ENCODE measurements at regions not wholly inside any gene's neighbourhood (a gene's known extent, or its start where the extent isn't known, plus 50 kb on each side); places are given as distances from the start of the nearest gene placed in this dataset.

DNA sequence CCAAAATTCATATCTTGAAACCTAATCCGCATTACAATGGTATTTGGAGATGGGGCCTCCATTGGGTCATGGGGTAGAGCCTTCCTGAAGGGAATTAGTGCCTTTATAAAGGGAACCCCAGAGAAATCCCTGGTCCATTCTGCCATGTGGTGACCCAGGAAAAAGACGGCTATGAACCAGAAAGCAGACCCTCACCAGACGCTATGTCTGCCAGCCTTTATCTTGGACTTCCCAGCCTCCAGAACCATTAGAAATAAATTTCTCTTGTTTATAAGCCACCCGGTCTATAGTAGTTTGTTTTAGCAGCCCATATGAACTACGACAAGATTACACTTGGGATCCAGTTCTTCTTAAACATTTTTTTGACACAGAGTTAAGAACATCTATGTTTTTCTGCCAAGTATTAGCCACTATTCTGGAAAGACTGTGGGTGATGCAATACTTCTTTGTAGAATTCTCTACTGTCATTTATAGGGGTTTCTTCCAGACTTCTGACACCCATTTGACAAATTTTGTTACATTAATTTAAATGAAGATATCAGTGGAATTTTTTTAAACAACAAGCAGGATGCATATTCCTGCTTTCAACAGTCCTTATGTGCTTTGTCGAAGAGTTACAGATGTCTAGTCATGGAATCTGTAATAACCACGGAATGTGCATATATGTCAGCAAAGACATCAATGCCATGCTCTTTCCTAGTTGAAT, 572.4 kb downstream of the NR2F1-AS1 start:
- Histone ChIP-seq H3K4me3 (ENCODE audit: low read depth in 1 of 2, low read length in 2 of 2) (no peak overlapping the region), H3K4me1 (ENCODE audit: insufficient read depth, low read length) (peaks cover 6% of the 10 kb centered on the region), H3K9ac (ENCODE audit: low read length) (no peak overlapping the region), H3K36me3 (ENCODE audit: insufficient read depth, low read length) (no peaks in the 10 kb centered on the region), H3K27ac (ENCODE audit: low read depth, low read length) (no peak overlapping the region), H3K27me3 (ENCODE audit: control insufficient read depth in 1 of 2, insufficient read depth in 2 of 2, low read length in 2 of 2) (no peaks in the 10 kb centered on the region), H3K9me3 (ENCODE audit: low read length) (no peaks in the 10 kb centered on the region)

GRCh38 chr5:93006915-93007314, 574.1 kb downstream of the NR2F1-AS1 start:
- Histone ChIP-seq H3K27me3 (ENCODE audit: control insufficient read depth in 1 of 2, insufficient read depth in 2 of 2, low read length in 2 of 2) (no peaks in the 10 kb centered on the region), H3K4me3 (ENCODE audit: low read depth in 1 of 2, low read length in 2 of 2) (no peak overlapping the region), H3K36me3 (ENCODE audit: insufficient read depth, low read length) (no peaks in the 10 kb centered on the region), H3K27ac (ENCODE audit: low read depth, low read length) (no peak overlapping the region), H3K9me3 (ENCODE audit: low read length) (no peaks in the 10 kb centered on the region), H3K4me1 (ENCODE audit: insufficient read depth, low read length) (peaks cover 6% of the 10 kb centered on the region), H3K9ac (ENCODE audit: low read length) (no peak overlapping the region)

- Histone ChIP-seq H3K27ac (ENCODE audit: low read depth, low read length) (no peak overlapping the region), H3K9ac (ENCODE audit: low read length) (no peak overlapping the region), H3K4me1 (ENCODE audit: insufficient read depth, low read length) (no peaks in the 10 kb centered on the region), H3K36me3 (ENCODE audit: insufficient read depth, low read length) (no peaks in the 10 kb centered on the region), H3K27me3 (ENCODE audit: control insufficient read depth in 1 of 2, insufficient read depth in 2 of 2, low read length in 2 of 2) (no peaks in the 10 kb centered on the region), H3K9me3 (ENCODE audit: low read length) (peaks cover 3% of the 10 kb centered on the region), H3K4me3 (ENCODE audit: low read depth in 1 of 2, low read length in 2 of 2) (no peak overlapping the region)
Observed at GRCh38 chr5:92998456-92998855, 582.6 kb downstream of the NR2F1-AS1 start.

DNA sequence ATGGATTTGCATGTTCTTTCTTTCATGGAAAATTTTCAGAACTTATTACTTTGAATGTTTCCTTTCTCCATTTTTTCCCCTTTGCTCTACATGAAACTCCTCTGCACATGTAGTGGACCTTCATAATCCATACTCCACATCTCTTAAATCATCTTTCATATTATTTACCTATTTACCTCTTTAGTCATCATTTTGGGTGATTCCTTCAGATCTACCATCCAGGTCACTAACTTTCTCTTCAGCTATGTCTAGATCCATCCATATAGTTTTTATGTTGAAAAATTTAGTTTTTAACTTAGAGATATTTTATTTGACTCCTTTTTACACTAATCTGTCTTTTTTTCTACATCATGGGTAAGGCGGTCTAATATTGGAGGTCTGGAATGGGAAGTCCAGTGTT, 586.6 kb downstream of the NR2F1-AS1 start:
- no peak overlapping the region for H3K27ac ChIP-seq (ENCODE audit: low read depth, low read length)
- no peak overlapping the region for H3K4me3 ChIP-seq (ENCODE audit: low read depth in 1 of 2, low read length in 2 of 2)
- no peaks in the 10 kb centered on the region for H3K36me3 ChIP-seq (ENCODE audit: insufficient read depth, low read length)
- H3K4me1 ChIP-seq (ENCODE audit: insufficient read depth, low read length): peaks cover 7% of the 10 kb centered on the region
- no peaks in the 10 kb centered on the region for H3K27me3 ChIP-seq (ENCODE audit: control insufficient read depth in 1 of 2, insufficient read depth in 2 of 2, low read length in 2 of 2)
- H3K9me3 ChIP-seq (ENCODE audit: low read length): peaks cover 3% of the 10 kb centered on the region
- H3K9ac ChIP-seq (ENCODE audit: low read length): no peak overlapping the region

DNA sequence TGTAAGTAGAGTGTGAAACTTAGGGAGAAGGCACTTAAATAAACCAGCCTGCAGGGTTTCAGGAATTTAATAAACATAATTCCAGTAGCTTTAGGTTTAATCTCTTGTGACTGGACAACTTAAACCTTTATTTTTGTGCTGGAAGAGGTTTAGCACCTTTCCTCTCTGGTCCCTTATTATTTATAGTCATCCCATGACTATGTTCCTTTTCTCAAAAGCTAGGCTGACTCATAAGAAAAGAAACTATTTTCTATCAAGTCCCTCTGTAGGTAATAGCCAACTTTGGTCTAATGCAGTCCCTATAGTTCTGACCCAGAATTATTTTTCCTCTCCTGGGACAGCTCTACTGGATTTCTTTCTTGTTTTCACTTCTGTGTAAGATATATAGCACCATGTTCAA, 588.9 kb downstream of the NR2F1-AS1 start:
- no peak overlapping the region for H3K4me3 ChIP-seq (ENCODE audit: low read depth in 1 of 2, low read length in 2 of 2)
- no peak overlapping the region for H3K9ac ChIP-seq (ENCODE audit: low read length)
- peaks cover 7% of the 10 kb centered on the region for H3K4me1 ChIP-seq (ENCODE audit: insufficient read depth, low read length)
- H3K36me3 ChIP-seq (ENCODE audit: insufficient read depth, low read length): no peaks in the 10 kb centered on the region
- no peak overlapping the region for H3K27ac ChIP-seq (ENCODE audit: low read depth, low read length)
- H3K9me3 ChIP-seq (ENCODE audit: low read length): peaks cover 3% of the 10 kb centered on the region
- H3K27me3 ChIP-seq (ENCODE audit: control insufficient read depth in 1 of 2, insufficient read depth in 2 of 2, low read length in 2 of 2): no peaks in the 10 kb centered on the region

DNA sequence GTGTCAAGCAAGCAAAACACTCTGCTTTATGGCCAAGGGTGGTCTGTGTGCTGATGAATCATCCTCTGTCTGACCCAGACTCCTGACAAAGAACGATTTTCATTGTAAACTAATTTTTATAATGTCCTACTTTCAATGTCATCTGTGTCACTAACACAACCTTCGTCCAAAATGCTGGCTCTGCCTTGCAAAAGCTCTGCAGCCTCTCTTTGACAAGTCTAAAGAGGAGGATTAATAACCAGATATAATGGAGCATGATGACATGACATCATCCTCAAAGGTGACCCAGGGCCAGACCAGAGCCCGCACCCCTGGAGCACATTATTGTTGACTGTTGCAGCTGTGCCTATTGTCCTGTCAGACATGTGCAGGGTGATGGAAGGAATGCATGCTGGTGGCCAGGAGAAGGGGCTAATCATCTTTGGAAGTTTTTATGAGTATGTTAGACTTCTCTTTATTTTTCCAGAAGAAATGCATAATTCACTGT, 589.4 kb downstream of the NR2F1-AS1 start:
- no peak overlapping the region for H3K9ac ChIP-seq (ENCODE audit: low read length)
- H3K4me1 ChIP-seq (ENCODE audit: insufficient read depth, low read length): peaks cover 7% of the 10 kb centered on the region
- no peak overlapping the region for H3K4me3 ChIP-seq (ENCODE audit: low read depth in 1 of 2, low read length in 2 of 2)
- peaks cover 3% of the 10 kb centered on the region for H3K9me3 ChIP-seq (ENCODE audit: low read length)
- H3K36me3 ChIP-seq (ENCODE audit: insufficient read depth, low read length): no peaks in the 10 kb centered on the region
- no peaks in the 10 kb centered on the region for H3K27me3 ChIP-seq (ENCODE audit: control insufficient read depth in 1 of 2, insufficient read depth in 2 of 2, low read length in 2 of 2)
- H3K27ac ChIP-seq (ENCODE audit: low read depth, low read length): no peak overlapping the region

DNA sequence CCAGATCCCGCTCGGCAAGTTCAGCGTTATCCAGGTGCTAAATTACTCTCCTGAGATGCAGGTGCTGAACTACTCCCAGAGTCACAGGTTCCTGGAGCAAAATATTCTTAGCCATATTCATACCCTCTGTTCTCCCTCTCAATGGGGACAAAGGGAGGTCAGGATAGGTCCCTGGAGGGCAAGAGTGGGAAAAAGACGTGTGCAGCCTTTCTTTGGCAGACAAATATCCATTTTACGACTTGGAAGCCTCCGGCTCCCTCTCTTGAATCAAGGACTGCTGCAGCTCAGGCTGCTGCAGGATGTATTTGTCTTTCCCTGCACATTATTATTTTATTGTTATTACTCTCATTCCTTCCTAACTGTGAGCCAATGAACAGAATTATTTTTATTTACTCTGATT, 590.2 kb downstream of the NR2F1-AS1 start:
- H3K9me3 ChIP-seq (ENCODE audit: low read length): peaks cover 3% of the 10 kb centered on the region
- H3K27me3 ChIP-seq (ENCODE audit: control insufficient read depth in 1 of 2, insufficient read depth in 2 of 2, low read length in 2 of 2): no peaks in the 10 kb centered on the region
- no peak overlapping the region for H3K9ac ChIP-seq (ENCODE audit: low read length)
- peaks cover 7% of the 10 kb centered on the region for H3K4me1 ChIP-seq (ENCODE audit: insufficient read depth, low read length)
- no peak overlapping the region for H3K27ac ChIP-seq (ENCODE audit: low read depth, low read length)
- no peak overlapping the region for H3K4me3 ChIP-seq (ENCODE audit: low read depth in 1 of 2, low read length in 2 of 2)
- H3K36me3 ChIP-seq (ENCODE audit: insufficient read depth, low read length): no peaks in the 10 kb centered on the region

DNA sequence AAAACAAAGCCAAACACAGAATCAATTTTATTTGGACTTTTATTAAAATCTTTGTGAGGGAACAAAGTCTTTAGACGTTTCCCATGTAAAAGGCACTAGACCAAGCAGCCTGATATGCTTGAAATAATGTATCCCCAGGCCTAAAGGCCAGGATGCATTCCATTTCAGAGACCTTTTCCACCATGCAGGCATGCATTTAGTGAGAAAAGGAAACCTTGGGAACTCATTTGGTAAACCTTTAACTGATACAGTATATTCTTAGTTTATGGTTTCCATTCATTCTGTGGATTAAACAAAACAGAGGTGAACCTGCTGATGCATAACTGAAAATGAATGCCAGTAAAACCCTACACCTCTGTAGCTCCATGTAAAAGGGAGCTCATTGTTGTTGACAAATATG, 600.0 kb downstream of the NR2F1-AS1 start:
- H3K4me1 ChIP-seq (ENCODE audit: insufficient read depth, low read length): no peaks in the 10 kb centered on the region
- H3K4me3 ChIP-seq (ENCODE audit: low read depth in 1 of 2, low read length in 2 of 2): no peak overlapping the region
- no peaks in the 10 kb centered on the region for H3K27me3 ChIP-seq (ENCODE audit: control insufficient read depth in 1 of 2, insufficient read depth in 2 of 2, low read length in 2 of 2)
- H3K9ac ChIP-seq (ENCODE audit: low read length): no peak overlapping the region
- H3K36me3 ChIP-seq (ENCODE audit: insufficient read depth, low read length): no peaks in the 10 kb centered on the region
- no peaks in the 10 kb centered on the region for H3K9me3 ChIP-seq (ENCODE audit: low read length)
- no peak overlapping the region for H3K27ac ChIP-seq (ENCODE audit: low read depth, low read length)

GRCh38 chr5:92980491-92980890, 600.5 kb downstream of the NR2F1-AS1 start:
- H3K27ac ChIP-seq (ENCODE audit: low read depth, low read length): no peak overlapping the region
- H3K9me3 ChIP-seq (ENCODE audit: low read length): no peaks in the 10 kb centered on the region
- H3K9ac ChIP-seq (ENCODE audit: low read length): no peak overlapping the region
- no peaks in the 10 kb centered on the region for H3K36me3 ChIP-seq (ENCODE audit: insufficient read depth, low read length)
- no peaks in the 10 kb centered on the region for H3K27me3 ChIP-seq (ENCODE audit: control insufficient read depth in 1 of 2, insufficient read depth in 2 of 2, low read length in 2 of 2)
- H3K4me3 ChIP-seq (ENCODE audit: low read depth in 1 of 2, low read length in 2 of 2): no peak overlapping the region
- no peaks in the 10 kb centered on the region for H3K4me1 ChIP-seq (ENCODE audit: insufficient read depth, low read length)

- Histone ChIP-seq H3K9ac (ENCODE audit: low read length) (no peak overlapping the region), H3K27me3 (ENCODE audit: control insufficient read depth in 1 of 2, insufficient read depth in 2 of 2, low read length in 2 of 2) (no peaks in the 10 kb centered on the region), H3K9me3 (ENCODE audit: low read length) (no peaks in the 10 kb centered on the region), H3K36me3 (ENCODE audit: insufficient read depth, low read length) (no peaks in the 10 kb centered on the region), H3K4me3 (ENCODE audit: low read depth in 1 of 2, low read length in 2 of 2) (no peak overlapping the region), H3K27ac (ENCODE audit: low read depth, low read length) (no peak overlapping the region), H3K4me1 (ENCODE audit: insufficient read depth, low read length) (no peaks in the 10 kb centered on the region)
Observed at GRCh38 chr5:92979716-92980115, 601.3 kb downstream of the NR2F1-AS1 start.

DNA sequence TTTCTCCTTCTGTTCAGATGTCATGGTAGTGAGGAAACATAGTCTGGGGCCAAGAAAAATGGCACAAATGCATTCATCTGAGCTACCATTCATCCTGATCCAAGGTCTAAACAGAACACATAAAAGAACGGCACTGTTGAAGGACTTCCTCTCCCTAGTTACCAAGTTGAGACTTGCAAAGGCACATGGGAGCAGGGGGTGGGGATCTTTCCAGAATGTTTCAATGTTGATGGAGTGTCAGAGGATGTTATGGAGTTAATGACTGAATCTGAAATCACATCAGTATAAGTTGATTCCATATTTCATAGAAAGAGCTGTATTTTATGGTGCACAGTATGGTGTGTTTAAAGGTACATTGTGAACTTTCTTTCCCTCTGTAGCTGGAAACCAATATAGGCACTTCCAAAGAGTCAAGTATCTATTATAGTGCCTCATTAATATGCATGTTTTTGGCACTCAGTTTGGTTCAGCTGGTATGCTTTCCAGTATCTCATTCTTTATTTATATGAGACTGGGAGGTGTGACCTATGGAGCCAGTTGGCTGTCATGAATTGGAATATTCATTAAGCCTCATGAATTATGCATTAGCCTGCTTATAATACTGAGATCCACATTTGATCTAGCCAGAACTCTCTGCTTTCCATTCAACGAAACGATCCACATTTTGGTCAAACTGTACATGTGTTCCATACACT, 603.0 kb downstream of the NR2F1-AS1 start:
- Histone ChIP-seq H3K27ac (ENCODE audit: low read depth, low read length) (no peak overlapping the region), H3K9me3 (ENCODE audit: low read length) (no peaks in the 10 kb centered on the region), H3K27me3 (ENCODE audit: control insufficient read depth in 1 of 2, insufficient read depth in 2 of 2, low read length in 2 of 2) (no peaks in the 10 kb centered on the region), H3K4me1 (ENCODE audit: insufficient read depth, low read length) (no peaks in the 10 kb centered on the region), H3K36me3 (ENCODE audit: insufficient read depth, low read length) (no peaks in the 10 kb centered on the region), H3K4me3 (ENCODE audit: low read depth in 1 of 2, low read length in 2 of 2) (no peak overlapping the region), H3K9ac (ENCODE audit: low read length) (no peak overlapping the region)

GRCh38 chr5:92976156-92976555, 604.9 kb downstream of the NR2F1-AS1 start:
- no peaks in the 10 kb centered on the region for H3K27me3 ChIP-seq (ENCODE audit: control insufficient read depth in 1 of 2, insufficient read depth in 2 of 2, low read length in 2 of 2)
- H3K27ac ChIP-seq (ENCODE audit: low read depth, low read length): no peak overlapping the region
- no peaks in the 10 kb centered on the region for H3K36me3 ChIP-seq (ENCODE audit: insufficient read depth, low read length)
- H3K4me1 ChIP-seq (ENCODE audit: insufficient read depth, low read length): no peaks in the 10 kb centered on the region
- no peak overlapping the region for H3K4me3 ChIP-seq (ENCODE audit: low read depth in 1 of 2, low read length in 2 of 2)
- H3K9ac ChIP-seq (ENCODE audit: low read length): no peak overlapping the region
- no peaks in the 10 kb centered on the region for H3K9me3 ChIP-seq (ENCODE audit: low read length)

Measured in muscle layer of colon (tissue), 2 donors.